Endothelial cell of umbilical vein (primary cell): ENCODE measurements at regions not wholly inside any gene's neighbourhood (a gene's known extent, or its start where the extent isn't known, plus 50 kb on each side); places are given as distances from the start of the nearest gene placed in this dataset.

Experiments
- BruUV-seq: library from RNA; stranded (reverse); fragments of 400-500 nt; replicated peaks from 2 replicates; lab custom pipeline; 2021; lab: Mats Ljungman, UMichigan
- CTCF ChIA-PET: fragments of 300-600, 350-600 bp; sonication (Branson Sonifier 250); formaldehyde crosslinking; loops from one replicate; lab custom pipeline; 2021; ENCODE audit warnings: antibody characterized with exemption, inconsistent platforms; lab: Charles Lee
- POLR2A ChIA-PET: fragments of 300-600, 350-600 bp; sonication (Branson Sonifier 250); formaldehyde crosslinking; loops from one replicate; lab custom pipeline; 2021; ENCODE audit warnings: antibody characterized with exemption, inconsistent platforms; lab: Charles Lee
- DNase-seq: peaks from one replicate; pipeline ENCODE4 v3.0.0-alpha.2; 2011; ENCODE audit warnings: low read depth, low spot score
- FAIRE-seq: peaks from 2 replicates; lab custom pipeline; 2011; peaks lifted over from hg19 to GRCh38; lab: Jason Lieb, UNC
- H2AFZ ChIP-seq: 2 replicates; pipeline ENCODE4 v1.6.0; 2012; ENCODE audit warnings: low read depth, low read length, control low read depth, inconsistent platforms
- H3K27ac ChIP-seq: 2 replicates; pipeline ENCODE4 v1.5.1; 2011; ENCODE audit warnings: low read depth, mild to moderate bottlenecking, control low read depth, low read length, moderate library complexity; ENCODE audit not compliant: insufficient read depth
- H3K27me3 ChIP-seq, 2 experiments: 2 replicates each; pipeline versions ENCODE4 v1.6.0 to v1.6.1; 2011; ENCODE audit warnings: low read length in 2 of 2, mixed read lengths in 1 of 2; ENCODE audit not compliant: control insufficient read depth in 2 of 2, insufficient read depth in 2 of 2
- H3K36me3 ChIP-seq, 2 experiments: 2 replicates in 1 of 2; 3 replicates in 1 of 2; pipeline ENCODE4 v1.5.1; 2011; ENCODE audit warnings: low read length in 2 of 2, mild to moderate bottlenecking in 1 of 2, moderate library complexity in 1 of 2; ENCODE audit not compliant: control insufficient read depth in 2 of 2, insufficient read depth in 2 of 2; ENCODE audit errors: extremely low read depth in 1 of 2
- H3K4me1 ChIP-seq: 3 replicates; pipeline ENCODE4 v1.5.1; 2011; ENCODE audit warnings: mild to moderate bottlenecking, low read length; ENCODE audit not compliant: control insufficient read depth, insufficient read depth; ENCODE audit errors: extremely low read depth
- H3K4me2 ChIP-seq: 2 replicates; pipeline ENCODE4 v1.6.1; 2011; ENCODE audit warnings: low read length, control low read depth, mixed read lengths; ENCODE audit not compliant: insufficient read depth
- H3K4me3 ChIP-seq, 3 experiments: fragments of 200-600 bp in 1 of 3; sonication (generic), shearing (Covaris generic) in 1 of 3; replicated peaks in 1 of 3; 2 replicates each; pipeline ENCODE4 v1.5.1; 2011 to 2016; ENCODE audit warnings: control low read depth in 3 of 3, low read length in 3 of 3, mild to moderate bottlenecking in 2 of 3, inconsistent platforms in 1 of 3, low read depth in 1 of 3, moderate library complexity in 1 of 3; ENCODE audit not compliant: insufficient read depth in 1 of 3
- H3K79me2 ChIP-seq: 2 replicates; pipeline ENCODE4 v1.6.0; 2012; ENCODE audit warnings: low read length, inconsistent platforms; ENCODE audit not compliant: control insufficient read depth, insufficient read depth
- H3K9ac ChIP-seq: replicated peaks from 2 replicates; pipeline ENCODE3; 2011; ENCODE audit warnings: low read length, control low read depth; ENCODE audit not compliant: insufficient read depth; ENCODE audit errors: extremely low read depth
- H3K9me1 ChIP-seq: replicated peaks from 3 replicates; pipeline ENCODE4 v1.6.0; 2011; ENCODE audit warnings: mild to moderate bottlenecking, low read length; ENCODE audit not compliant: control insufficient read depth, insufficient read depth; ENCODE audit errors: extremely low read depth
- H3K9me3 ChIP-seq: replicated peaks from 2 replicates; pipeline ENCODE4 v1.5.1; 2012; ENCODE audit warnings: low read length, inconsistent platforms; ENCODE audit not compliant: control insufficient read depth, insufficient read depth
- H4K20me1 ChIP-seq: replicated peaks from 2 replicates; pipeline ENCODE3; 2011; ENCODE audit warnings: mild to moderate bottlenecking, low read length; ENCODE audit not compliant: control insufficient read depth, insufficient read depth; ENCODE audit errors: extremely low read depth
- POLR2AphosphoS5 ChIP-seq: IDR thresholded peaks from 2 replicates; pipeline ENCODE4 v1.6.1; 2012; ENCODE audit warnings: low read depth, mild to moderate bottlenecking, control low read depth, low read length, moderate library complexity; ENCODE audit not compliant: insufficient read depth
- dilution Hi-C: fragments of 300-500 bp; cut with MboI; formaldehyde crosslinking; loops from one replicate; pipeline ENCODE4 v1.15.0; 2019; ENCODE audit warnings: low sequenced_read_pairs; ENCODE audit not compliant: extremely low pct_ligation_motif_present
- intact Hi-C: fragments of 100-400 bp; cut with micrococcal nuclease; formaldehyde crosslinking; loops from one replicate; pipeline ENCODE4 v1.10.0; 2022
- TF ChIP-seq, protein P1 (sequence below), 2 donors: IDR thresholded peaks; 1 replicate in 1 of 2; 2 replicates in 1 of 2; pipeline ENCODE4 v1.5.1; 2011; ENCODE audit warnings: low read length in 2 of 2, mild to moderate bottlenecking in 2 of 2, moderate library complexity in 2 of 2, control low read depth in 1 of 2, inconsistent platforms in 1 of 2, low read depth in 1 of 2; ENCODE audit not compliant: insufficient read depth in 1 of 2; ENCODE audit errors: extremely low read depth in 1 of 2

DNA sequence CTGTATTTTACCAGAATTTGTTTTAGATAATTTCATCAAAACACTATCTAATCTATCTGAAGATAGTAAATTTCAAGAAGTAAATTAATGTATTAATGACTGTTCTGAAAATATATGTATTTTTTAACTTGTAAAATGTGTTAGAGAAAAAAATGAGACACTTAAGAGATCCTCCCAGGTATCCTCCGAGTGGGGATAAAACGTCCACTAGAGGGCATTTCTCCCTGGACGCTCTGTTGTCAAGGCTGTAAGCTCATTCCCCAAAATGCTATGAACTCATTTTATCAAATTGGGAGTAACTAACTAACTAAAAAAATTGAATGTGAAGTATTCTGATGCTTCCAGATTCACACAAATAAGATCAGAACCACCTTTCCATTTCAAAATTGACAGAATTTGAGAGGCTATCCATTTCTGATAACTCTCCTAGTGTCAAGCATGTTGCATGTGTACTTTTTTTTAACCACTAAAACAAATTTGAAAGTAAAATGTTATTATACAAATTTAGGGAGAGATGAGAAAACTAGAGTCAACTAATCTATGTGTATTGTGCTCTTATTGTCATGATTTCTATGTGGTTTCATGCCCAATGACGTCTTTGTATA, 337.3 kb upstream of the HS3ST1 start:
- Histone ChIP-seq H2AFZ (no peak overlapping the region), H3K9ac (no peak overlapping the region), H3K9me3 (no peaks in the 10 kb centered on the region), H3K36me3 (no peaks in the 10 kb centered on the region), H3K4me2 (no peak overlapping the region), H3K4me1 (no peaks in the 10 kb centered on the region), H3K79me2 (no peaks in the 10 kb centered on the region), H3K9me1 (no peaks in the 10 kb centered on the region), H3K27me3 (no peaks in the 10 kb centered on the region), H3K4me3 (no peak overlapping the region), H3K27ac (no peak overlapping the region), H4K20me1 (no peaks in the 10 kb centered on the region)
- no TSS peak for BruUV-seq
- intact Hi-C loops, result loop anchor here (1.0 to 2.0 kb wide), 2 partner anchors 35 to 188 kb away; no protein-coding TSS in a partner anchor
- TF ChIP-seq, protein P1, sequence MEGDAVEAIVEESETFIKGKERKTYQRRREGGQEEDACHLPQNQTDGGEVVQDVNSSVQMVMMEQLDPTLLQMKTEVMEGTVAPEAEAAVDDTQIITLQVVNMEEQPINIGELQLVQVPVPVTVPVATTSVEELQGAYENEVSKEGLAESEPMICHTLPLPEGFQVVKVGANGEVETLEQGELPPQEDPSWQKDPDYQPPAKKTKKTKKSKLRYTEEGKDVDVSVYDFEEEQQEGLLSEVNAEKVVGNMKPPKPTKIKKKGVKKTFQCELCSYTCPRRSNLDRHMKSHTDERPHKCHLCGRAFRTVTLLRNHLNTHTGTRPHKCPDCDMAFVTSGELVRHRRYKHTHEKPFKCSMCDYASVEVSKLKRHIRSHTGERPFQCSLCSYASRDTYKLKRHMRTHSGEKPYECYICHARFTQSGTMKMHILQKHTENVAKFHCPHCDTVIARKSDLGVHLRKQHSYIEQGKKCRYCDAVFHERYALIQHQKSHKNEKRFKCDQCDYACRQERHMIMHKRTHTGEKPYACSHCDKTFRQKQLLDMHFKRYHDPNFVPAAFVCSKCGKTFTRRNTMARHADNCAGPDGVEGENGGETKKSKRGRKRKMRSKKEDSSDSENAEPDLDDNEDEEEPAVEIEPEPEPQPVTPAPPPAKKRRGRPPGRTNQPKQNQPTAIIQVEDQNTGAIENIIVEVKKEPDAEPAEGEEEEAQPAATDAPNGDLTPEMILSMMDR (IDR thresholded peaks at IDR 0.05; ENCODE audit: extremely low read depth in 1 of 2, insufficient read depth in 1 of 2, low read depth in 1 of 2, low read length in 2 of 2), result peak; percentile 61 to 70
- no peak for TF ChIP-seq POLR2AphosphoS5
- FAIRE-seq (peak; percentile 62), DNase-seq (peak; percentile 75)
- dilution Hi-C loops, result no loop called here
- CTCF ChIA-PET, result interaction anchor here (0.6 to 2.3 kb wide), 41 partner anchors 8 to 1184 kb away, joined by 3 to 54 read pairs (median 4); no protein-coding TSS in a partner anchor
- POLR2A ChIA-PET, result interaction anchor here (0.5 kb wide), 1 partner anchor 1156 kb away, joined by 3 read pairs; no protein-coding TSS in a partner anchor
